ENCODE measurements at regions not wholly inside any gene's neighbourhood (a gene's known extent, or its start where the extent isn't known, plus 50 kb on each side); places are given as distances from the start of the nearest gene placed in this dataset.

- TF ChIP-seq CTCF (IDR thresholded peaks at IDR 0.05) (no peak), ZNF138 (CRISPR knock-in tag; conservative IDR thresholded peaks at IDR 0.05) (no peak), USF2 (CRISPR knock-in tag; IDR thresholded peaks at IDR 0.05) (no peak), MYBL2 (CRISPR knock-in tag; IDR thresholded peaks at IDR 0.05) (no peak), FOXP4 (CRISPR knock-in tag; IDR thresholded peaks at IDR 0.05) (no peak), ZNF263 (CRISPR knock-in tag; IDR thresholded peaks at IDR 0.05; ENCODE audit: low read depth) (no peak), ATF6 (CRISPR knock-in tag; IDR thresholded peaks at IDR 0.05) (no peak), CREB1 (CRISPR knock-in tag; IDR thresholded peaks at IDR 0.05) (no peak), ESRRA (CRISPR knock-in tag; IDR thresholded peaks at IDR 0.05; ENCODE audit: borderline replicate concordance) (no peak), HMGXB4 (CRISPR knock-in tag; IDR thresholded peaks at IDR 0.05) (no peak), FOXJ3 (CRISPR knock-in tag; IDR thresholded peaks at IDR 0.05; ENCODE audit: borderline replicate concordance) (no peak), NFATC4 (CRISPR knock-in tag; IDR thresholded peaks at IDR 0.05) (no peak), ETV6 (CRISPR knock-in tag; IDR thresholded peaks at IDR 0.05) (no peak)
Measured at GRCh38 chr1:99537886-99538617, 107.9 kb upstream of the PALMD start.

Measured in WTC11 (cell line).